GM12878 (cell line): ENCODE measurements at regions not wholly inside any gene's neighbourhood (a gene's known extent, or its start where the extent isn't known, plus 50 kb on each side); places are given as distances from the start of the nearest gene placed in this dataset.
"Not testable (repeated sequence)": the region's sequence is repeated elsewhere in the genome, so short reads cannot be mapped to it uniquely, and the experiment has no call there.

Experiments used
- ATAC-seq: fragments of 200-7000 bp; cut with Tn5 transposase; 3 replicates; pipeline ENCODE4 v1.9.1; 2020; ENCODE audit warnings: mild to moderate bottlenecking, moderate library complexity
- BruUV-seq: library from RNA; stranded (reverse); fragments of 400-500 nt; replicated peaks from 2 replicates; lab custom pipeline; 2021; lab: Mats Ljungman, UMichigan
- CTCF ChIA-PET: fragments of 300-600 bp; sonication (Branson Sonifier 250); formaldehyde crosslinking; extraction: SDS; loops from one replicate; lab custom pipeline; 2021; ENCODE audit warnings: inconsistent platforms; lab: Yijun Ruan, JAX
- POLR2A ChIA-PET: fragments of 350-600 bp; formaldehyde crosslinking; extraction: SDS; loops from one replicate; lab custom pipeline; 2021; ENCODE audit warnings: inconsistent platforms; lab: Charles Lee
- RAD21 ChIA-PET: fragments of 300-600 bp; sonication (Branson Sonifier 250); formaldehyde crosslinking; loops from one replicate; lab custom pipeline; 2023; ENCODE audit warnings: antibody characterized with exemption; ENCODE audit not compliant: unreplicated experiment; lab: Charles Lee
- SMC1A ChIA-PET: fragments of 300-600 bp; sonication (Branson Sonifier 250); formaldehyde crosslinking; loops from one replicate; lab custom pipeline; 2023; ENCODE audit not compliant: unreplicated experiment, uncharacterized antibody; lab: Charles Lee
- DNase-seq: peaks from one replicate; pipeline ENCODE4 v3.0.0-alpha.2; 2011; ENCODE audit warnings: low read depth, low spot score
- FAIRE-seq: peaks from 3 replicates; lab custom pipeline; 2011; peaks lifted over from hg19 to GRCh38; lab: Jason Lieb, UNC
- H2AFZ ChIP-seq: 2 replicates; pipeline ENCODE4 v1.6.0; 2011; ENCODE audit warnings: low read depth, low read length, control low read depth; ENCODE audit not compliant: control insufficient read depth
- H3K27ac ChIP-seq: 2 replicates; pipeline ENCODE4 v1.5.1; 2011; ENCODE audit warnings: control low read depth; ENCODE audit not compliant: control insufficient read depth, insufficient read depth
- H3K27me3 ChIP-seq, 2 experiments: replicated peaks in 1 of 2; 2 replicates each; pipeline versions ENCODE4 v1.6.0 to v1.6.1; 2011; ENCODE audit warnings: low read length in 1 of 2; ENCODE audit not compliant: control insufficient read depth in 2 of 2, insufficient read depth in 2 of 2
- H3K36me3 ChIP-seq, 2 experiments: 2 replicates each; pipeline ENCODE4 v1.5.1; 2011; ENCODE audit warnings: low read length in 1 of 2; ENCODE audit not compliant: control insufficient read depth in 2 of 2, insufficient read depth in 2 of 2
- H3K4me1 ChIP-seq: 2 replicates; pipeline ENCODE4 v1.6.1; 2011; ENCODE audit warnings: mild to moderate bottlenecking, low read length, moderate library complexity, mixed read lengths; ENCODE audit not compliant: control insufficient read depth, insufficient read depth
- H3K4me2 ChIP-seq: 2 replicates; pipeline ENCODE4 v1.6.0; 2011; ENCODE audit warnings: control low read depth; ENCODE audit not compliant: control insufficient read depth, insufficient read depth
- H3K4me3 ChIP-seq: fragments of 200-600 bp; sonication (generic); 2 replicates; pipeline ENCODE4 v1.5.1; 2016
- H3K79me2 ChIP-seq: 2 replicates; pipeline ENCODE4 v1.6.0; 2011; ENCODE audit warnings: low read length; ENCODE audit not compliant: control insufficient read depth, insufficient read depth
- H3K9ac ChIP-seq: 2 replicates; pipeline ENCODE4 v1.8.0; 2011; ENCODE audit warnings: low read length, control low read depth, mixed read lengths; ENCODE audit not compliant: control insufficient read depth, insufficient read depth
- H3K9me3 ChIP-seq: replicated peaks from 3 replicates; pipeline ENCODE4 v1.5.1; 2011; ENCODE audit warnings: mild to moderate bottlenecking, low read length; ENCODE audit not compliant: control insufficient read depth, insufficient read depth
- H4K20me1 ChIP-seq: 2 replicates; pipeline ENCODE4 v1.6.0; 2011; ENCODE audit not compliant: control insufficient read depth, insufficient read depth
- WGBS: methylation state at CpG from one replicate; pipeline ENCODE4 v1.1.6; 2016; ENCODE audit warnings: low lambda C conversion rate; ENCODE audit not compliant: insufficient replicate concordance, insufficient coverage; ENCODE audit errors: missing lambda C conversion rate; 5-methylcytosine and 5-hydroxymethylcytosine counted together
- in situ Hi-C: fragments of 300-500 bp; cut with MboI; formaldehyde crosslinking; loops from 9 replicates; pipeline ENCODE4 v1.14.3; 2018; ENCODE audit warnings: mixed read lengths
- intact Hi-C: fragments of 100-400 bp; cut with micrococcal nuclease; formaldehyde crosslinking; loops from one replicate; pipeline ENCODE4 v1.14.2; 2022; ENCODE audit not compliant: unreplicated experiment

DNA sequence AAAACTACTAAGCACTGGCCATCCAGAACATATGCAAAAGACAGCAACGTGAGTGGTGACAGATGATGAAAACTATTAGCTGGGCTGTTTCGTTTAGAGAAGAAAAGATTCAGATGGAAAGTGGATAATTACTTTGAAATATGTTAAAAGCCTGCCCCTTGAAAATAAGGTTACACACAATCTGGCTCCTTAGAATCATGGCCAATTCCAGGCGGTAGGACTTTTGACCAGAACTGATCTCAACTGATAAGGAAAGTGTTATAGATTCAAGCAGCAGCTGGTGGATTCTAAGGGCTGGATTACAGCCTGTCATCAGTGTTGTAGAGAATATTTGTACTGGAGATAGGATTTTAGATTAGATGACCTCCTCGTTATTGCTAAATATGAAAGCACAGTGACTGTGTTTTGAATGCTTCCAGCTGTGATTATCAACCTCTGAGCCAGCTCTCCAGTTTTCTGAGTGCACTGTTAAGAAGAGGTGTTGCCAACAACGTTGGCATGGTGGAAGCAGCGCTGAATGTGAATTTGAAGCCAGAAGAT, 75.1 kb downstream of the KBTBD2 start:
- H3K36me3 ChIP-seq, H4K20me1 ChIP-seq, BruUV-seq, intact Hi-C loops, H3K4me1 ChIP-seq, FAIRE-seq, POLR2A ChIA-PET, in situ Hi-C loops, H3K9ac ChIP-seq, H3K4me2 ChIP-seq, H3K4me3 ChIP-seq, H3K9me3 ChIP-seq, DNase-seq, H3K27ac ChIP-seq, H2AFZ ChIP-seq, CTCF ChIA-PET, H3K79me2 ChIP-seq, RAD21 ChIA-PET, ATAC-seq, H3K27me3 ChIP-seq: not testable (repeated sequence)
- SMC1A ChIA-PET: interaction anchor here (0.6 kb wide), 1 partner anchor 30 kb away, joined by 4 read pairs; no protein-coding TSS in a partner anchor
- 40% methylated on average over 6 of the region's 6 CpGs for WGBS

DNA sequence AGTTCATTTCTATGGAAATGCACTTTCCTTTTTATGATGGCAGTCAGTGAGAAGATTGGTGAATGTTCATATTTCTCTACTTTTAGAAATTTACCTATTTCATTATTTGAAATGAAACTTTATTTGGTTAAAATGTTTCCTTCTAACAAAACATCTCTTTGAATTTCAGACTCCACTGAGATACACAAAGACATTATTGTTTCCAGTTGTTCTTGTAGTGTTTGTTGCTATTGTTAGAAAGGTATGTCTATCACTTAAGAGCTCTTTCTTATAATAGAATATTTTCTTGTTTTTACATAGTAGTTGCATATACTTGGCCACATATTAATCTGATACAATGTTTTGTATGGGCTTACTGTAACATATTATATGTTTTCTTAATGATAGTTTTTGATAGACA, 76.8 kb downstream of the KBTBD2 start:
- CTCF ChIA-PET: not testable (repeated sequence)

More for the DNA sequence above, 76.8 kb downstream of the KBTBD2 start:
- H3K27me3 ChIP-seq, ATAC-seq, H3K9ac ChIP-seq, BruUV-seq, H3K4me1 ChIP-seq, intact Hi-C loops, H4K20me1 ChIP-seq, POLR2A ChIA-PET, H3K79me2 ChIP-seq, H3K27ac ChIP-seq, H2AFZ ChIP-seq, SMC1A ChIA-PET, H3K36me3 ChIP-seq, DNase-seq, H3K4me3 ChIP-seq, RAD21 ChIA-PET, H3K9me3 ChIP-seq, FAIRE-seq, in situ Hi-C loops, H3K4me2 ChIP-seq: not testable (repeated sequence)
